CD4-positive, alpha-beta T cell treated with Interleukin-10 for 1 hour (primary cell): ENCODE measurements at regions not wholly inside any gene's neighbourhood (a gene's known extent, or its start where the extent isn't known, plus 50 kb on each side); places are given as distances from the start of the nearest gene placed in this dataset.
A peak's percentile ranks its signal among the peaks of the same experiment; 100 is the strongest.

ENCODE experiments used
- DNase-seq: peaks from one replicate; pipeline ENCODE4 v3.0.0-alpha.2; 2020

DNA sequence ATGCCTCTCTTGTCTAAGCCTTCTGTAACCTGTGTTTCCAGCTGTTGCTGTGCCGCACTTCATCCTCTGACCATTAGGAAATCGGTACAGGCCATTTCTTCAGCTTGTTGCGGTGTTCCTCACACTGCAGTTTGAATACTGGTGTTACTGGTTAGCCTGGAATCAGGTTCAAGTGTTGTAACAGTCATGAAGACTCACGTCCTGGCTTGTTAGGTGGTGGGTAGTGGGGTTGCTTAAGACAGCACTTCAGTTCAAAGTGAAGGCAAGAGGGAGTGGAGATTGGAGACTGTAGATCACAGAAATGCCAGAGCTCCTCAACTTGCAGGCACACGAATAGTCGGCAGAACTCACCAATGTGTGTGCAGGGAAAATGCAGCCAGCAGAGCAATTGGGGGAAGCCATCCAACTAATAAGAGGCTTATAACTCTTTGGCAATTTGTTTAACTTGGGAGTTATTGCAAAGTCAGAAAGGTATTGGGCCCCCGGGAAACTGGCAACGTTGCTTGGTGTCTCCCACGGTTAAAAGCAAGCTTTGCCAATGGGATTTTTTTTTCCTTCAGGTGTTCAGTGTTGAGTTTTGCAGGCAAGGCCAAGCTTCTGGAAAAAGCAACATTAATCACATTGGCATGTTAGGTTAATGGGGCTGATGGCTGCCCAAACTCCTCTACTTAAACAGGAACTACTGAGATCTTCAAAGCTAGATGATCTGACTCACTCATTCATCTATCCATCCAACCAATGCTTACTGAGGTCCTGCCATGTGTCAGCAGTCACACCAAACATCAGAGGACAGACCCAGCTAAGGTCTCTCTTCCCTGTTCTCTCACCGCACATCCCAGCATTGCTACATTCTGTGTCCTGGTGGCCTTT is 380.9 kb downstream of the GATA3 start:
- no peak for DNase-seq

DNA sequence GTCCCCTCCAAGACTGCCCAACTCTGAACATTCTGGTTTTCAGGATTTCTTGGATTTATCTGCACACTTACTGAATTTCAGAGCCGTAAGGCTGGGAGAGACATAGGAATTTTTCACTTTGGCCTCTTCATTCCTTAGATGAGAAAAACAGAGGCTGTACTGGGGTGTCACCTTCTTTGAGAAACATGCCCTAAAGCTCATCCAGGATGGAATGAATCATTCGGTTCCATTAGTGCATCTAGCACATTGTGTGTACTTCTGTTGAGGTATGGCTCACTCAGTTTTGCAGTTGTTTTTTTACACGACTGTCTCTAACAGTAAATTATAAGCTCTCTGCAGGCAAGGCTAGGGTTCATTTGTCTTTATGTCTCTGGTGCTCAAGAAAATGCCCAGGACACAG is 383.4 kb downstream of the GATA3 start:
- DNase-seq, result no peak

DNA sequence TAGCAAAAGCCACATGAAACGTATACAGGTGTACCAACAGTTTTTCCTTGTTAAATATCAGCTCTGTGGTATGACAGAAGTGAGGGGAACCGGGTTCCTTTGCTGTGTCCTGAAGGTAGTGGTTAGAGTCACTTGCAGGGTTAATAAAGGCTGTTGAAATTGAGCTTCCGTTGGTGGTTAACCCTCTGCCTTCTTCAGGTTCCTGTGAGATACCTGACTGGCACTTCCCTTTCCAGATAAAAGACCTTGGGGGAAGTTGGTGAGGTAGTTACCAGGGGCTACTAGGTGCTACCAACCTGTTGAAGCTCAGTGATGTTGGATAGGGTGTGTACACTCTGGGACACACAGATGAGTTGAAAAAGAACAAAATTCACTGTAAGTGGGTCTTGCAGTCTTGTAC is 384.1 kb downstream of the GATA3 start:
- peak; percentile 60 for DNase-seq

- no peak for DNase-seq
These were observed 384.6 kb downstream of the GATA3 start for GRCh38 chr10:8439040-8439439.

- DNase-seq, result peak; percentile 51
These were observed 390.1 kb downstream of the GATA3 start for GRCh38 chr10:8444630-8445029.

DNA sequence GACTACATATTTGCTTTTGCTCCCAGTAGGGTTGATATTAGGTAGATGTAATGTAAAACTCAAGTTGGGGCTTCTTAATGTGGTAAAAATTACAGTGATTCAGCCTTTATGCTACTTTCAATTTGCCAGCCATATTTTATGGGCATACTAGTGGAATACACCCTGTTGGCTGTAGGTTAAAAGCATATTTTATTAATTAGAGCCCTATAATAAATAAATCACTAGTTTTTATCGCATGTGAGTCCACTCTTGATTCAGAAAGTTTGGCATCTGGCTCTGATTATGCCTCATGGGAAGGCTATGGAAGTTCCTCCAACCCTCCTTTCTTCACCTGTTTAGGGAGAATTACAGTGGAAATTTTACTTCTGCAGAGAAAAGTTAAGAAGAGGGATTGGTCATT is 390.9 kb downstream of the GATA3 start:
- DNase-seq, result no peak

GRCh38 chr10:8449909-8450308 is 395.4 kb downstream of the GATA3 start:
- no peak for DNase-seq

DNA sequence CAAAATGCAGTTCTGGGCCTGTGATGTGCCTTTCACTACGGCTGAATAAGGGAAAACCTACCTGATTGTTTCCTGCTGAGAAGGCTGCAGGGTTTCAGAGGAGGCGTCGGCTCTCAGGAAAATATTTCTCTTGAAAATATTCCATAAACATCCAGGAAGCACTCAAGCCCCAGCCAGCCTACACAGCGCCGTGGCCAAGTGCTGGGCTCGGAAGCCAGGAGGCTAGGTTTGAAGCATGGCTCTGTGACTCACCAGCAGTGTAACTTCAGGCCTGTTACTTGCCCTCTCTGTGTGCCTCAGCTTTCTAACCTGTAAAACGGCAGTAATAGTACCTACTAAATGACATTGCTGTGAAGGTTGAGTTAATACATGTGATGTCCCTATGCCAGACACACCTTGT is 399.1 kb downstream of the GATA3 start:
- no peak for DNase-seq

GRCh38 chr10:8454357-8454756 is 399.9 kb downstream of the GATA3 start:
- no peak for DNase-seq

GRCh38 chr10:8455181-8455580 is 400.7 kb downstream of the GATA3 start:
- DNase-seq, result no peak

DNA sequence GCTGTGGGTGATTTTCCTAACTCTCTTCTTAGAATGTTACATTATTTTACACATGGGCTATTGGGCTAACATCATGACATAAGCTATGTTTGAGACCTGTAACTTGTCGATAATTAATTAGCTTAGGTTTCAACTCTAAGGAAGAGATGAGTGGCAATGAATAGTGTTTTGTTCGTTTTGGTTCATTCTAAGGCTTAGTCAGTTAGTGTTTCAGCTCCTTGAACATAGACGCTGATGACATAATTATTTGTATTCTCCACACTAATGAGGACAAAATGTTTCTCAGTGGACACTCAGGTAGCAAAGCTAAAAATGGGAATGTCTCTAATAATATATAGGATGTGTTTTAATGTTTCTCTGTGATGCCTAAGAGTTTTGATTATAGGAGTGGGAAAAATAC is 401.9 kb downstream of the GATA3 start:
- DNase-seq, result no peak

GRCh38 chr10:8460626-8461025 is 406.1 kb downstream of the GATA3 start:
- no peak for DNase-seq

GRCh38 chr10:8462565-8462964 is 408.1 kb downstream of the GATA3 start:
- DNase-seq, result no peak

GRCh38 chr10:8463853-8464252 is 409.4 kb downstream of the GATA3 start:
- no peak for DNase-seq

- no peak for DNase-seq
These were observed 414.0 kb downstream of the GATA3 start for GRCh38 chr10:8468477-8468876.

- peak; percentile 64 for DNase-seq
These were observed 418.7 kb downstream of the GATA3 start for GRCh38 chr10:8473205-8473604.

- no peak for DNase-seq
These were observed 422.8 kb downstream of the GATA3 start for GRCh38 chr10:8477300-8477699.

GRCh38 chr10:8481718-8482504 is 427.4 kb downstream of the GATA3 start:
- DNase-seq, result no peak

DNA sequence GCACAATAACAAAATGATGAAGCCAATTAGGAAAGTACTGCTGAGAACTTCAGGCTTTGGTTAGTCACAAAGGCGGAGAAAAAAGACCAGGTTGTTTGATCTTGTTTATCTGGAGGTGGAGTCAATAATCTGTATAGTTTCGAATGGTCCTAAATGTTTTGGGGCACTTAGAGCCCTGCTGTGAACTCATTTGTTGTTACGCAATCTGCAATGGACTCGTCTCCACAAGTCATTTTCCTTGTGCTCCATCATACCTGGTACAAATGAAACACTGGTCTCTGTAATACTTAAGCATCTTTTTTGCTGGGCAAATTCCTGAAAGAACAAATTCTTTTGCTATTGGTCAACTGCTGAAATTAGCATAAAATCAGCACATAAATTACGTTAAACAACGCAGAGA is 430.5 kb downstream of the GATA3 start:
- DNase-seq, result no peak

DNA sequence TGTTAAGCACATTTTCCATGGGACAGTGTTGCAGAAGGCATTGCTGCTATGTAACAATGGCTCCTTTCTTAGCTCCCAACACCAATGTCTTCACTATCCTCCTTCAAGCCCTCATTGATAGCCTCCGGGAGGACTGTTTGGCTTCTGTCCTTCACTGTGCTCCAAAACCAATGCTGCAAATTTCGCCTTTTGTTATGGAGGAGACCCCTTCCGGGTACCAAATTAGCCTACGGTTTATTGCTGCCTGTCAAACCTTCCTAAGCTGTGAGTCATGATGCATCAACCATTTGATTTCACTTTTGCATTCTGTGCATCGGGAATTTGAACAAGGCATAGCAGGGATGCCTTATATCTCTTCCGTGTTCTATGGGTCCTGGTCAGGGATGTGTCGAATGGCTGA is 432.9 kb downstream of the GATA3 start:
- no peak for DNase-seq

DNA sequence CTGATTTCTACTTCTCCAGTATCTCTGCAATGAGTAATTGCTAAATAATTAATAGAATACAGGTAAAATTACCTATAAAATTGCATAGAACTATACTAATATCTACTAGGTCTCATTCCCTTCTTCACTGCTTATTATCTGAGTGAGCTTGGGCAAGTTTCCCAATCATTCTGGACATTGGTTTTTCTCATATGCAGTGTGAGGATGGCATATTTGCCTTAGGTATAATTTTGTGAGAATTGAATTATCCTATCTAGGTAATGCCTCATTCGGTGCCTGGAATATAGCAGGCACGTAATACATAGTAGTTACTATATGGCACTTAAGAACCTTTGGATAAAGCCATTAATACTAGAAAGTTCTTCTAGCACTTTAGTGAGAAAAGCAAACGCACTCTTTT is 434.7 kb downstream of the GATA3 start:
- DNase-seq, result no peak

DNA sequence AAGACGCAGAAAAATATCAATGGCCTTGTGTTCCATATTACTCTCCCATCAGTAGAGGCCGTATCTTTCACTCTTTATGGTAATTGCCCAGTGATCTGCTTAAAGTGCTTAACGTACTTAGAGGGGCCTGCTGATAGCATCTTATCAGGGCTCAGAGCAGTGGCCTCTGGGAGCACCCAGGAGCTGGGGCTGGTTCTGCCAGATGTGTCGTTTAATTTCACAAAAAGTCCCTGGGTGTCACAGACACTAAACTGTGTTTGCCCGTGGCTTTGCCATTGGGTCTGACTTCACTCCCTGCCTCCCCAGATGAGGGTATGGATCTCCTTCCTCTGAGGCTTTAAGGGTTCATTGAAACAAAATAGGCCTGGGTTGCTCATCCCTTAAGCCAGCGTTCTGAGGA is 435.3 kb downstream of the GATA3 start:
- DNase-seq, result no peak

DNA sequence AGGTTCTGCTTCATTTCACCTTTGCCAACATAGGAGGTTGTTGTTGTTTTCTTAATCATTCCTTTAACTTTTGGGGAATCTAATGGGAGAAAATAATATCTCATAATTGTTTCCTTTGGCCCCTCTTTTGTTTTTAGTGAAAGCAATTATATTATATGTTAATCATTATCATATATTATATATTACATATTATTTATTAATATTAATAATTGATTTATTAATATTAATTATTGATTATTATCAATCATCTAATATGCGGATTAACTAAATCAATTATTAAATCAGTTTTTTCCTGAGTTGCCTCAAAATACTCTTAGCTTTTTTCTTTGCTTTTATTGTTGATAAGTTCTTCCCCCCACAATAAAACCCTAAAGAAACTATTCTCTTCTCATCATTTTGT is 443.8 kb downstream of the GATA3 start:
- no peak for DNase-seq

- no peak for DNase-seq
These were observed 444.4 kb downstream of the GATA3 start for GRCh38 chr10:8498881-8499280.
